Thyroid gland (tissue), 4 donors: ENCODE measurements at regions not wholly inside any gene's neighbourhood (a gene's known extent, or its start where the extent isn't known, plus 50 kb on each side); places are given as distances from the start of the nearest gene placed in this dataset.

Experiments used
- CTCF ChIP-seq, 6 experiments: fragments of 200-600 bp in 3 of 6; fragments of 450-650 bp in 3 of 6; sonication (generic) in 3 of 6; IDR thresholded peaks; one replicate each; pipeline ENCODE4 v1.5.1; 2016 to 2019; ENCODE audit warnings: antibody characterized with exemption in 6 of 6, mild to moderate bottlenecking in 2 of 6, inconsistent platforms in 1 of 6, moderate library complexity in 1 of 6
- POLR2A ChIP-seq, 2 donors: fragments of 450-650 bp; IDR thresholded peaks; one replicate each; pipeline ENCODE4 v1.6.1; 2017; ENCODE audit warnings: antibody characterized with exemption in 2 of 2, mild to moderate bottlenecking in 2 of 2, moderate library complexity in 1 of 2

- TF ChIP-seq CTCF (IDR thresholded peaks at IDR 0.05), result no peak
- no peak for TF ChIP-seq POLR2A (IDR thresholded peaks at IDR 0.05)
Measured at GRCh38 chr20:55530763-55531162, 474.6 kb downstream of the CBLN4 start.
